ENCODE measurements at regions not wholly inside any gene's neighbourhood (a gene's known extent, or its start where the extent isn't known, plus 50 kb on each side); places are given as distances from the start of the nearest gene placed in this dataset.

GRCh38 chr2:215879331-215879730 lies 134.0 kb downstream of the MREG start:
- H3K4me3 ChIP-seq (replicated peaks in 1 of 3) = no peak overlapping the region
- no peaks in the 10 kb centered on the region for H3K4me1 ChIP-seq
- H3K9me3 ChIP-seq = no peaks in the 10 kb centered on the region
- WGBS, 2 donors = 72 to 74% methylated on average over 1 of the region's 1 CpG
- no peaks in the 10 kb centered on the region for H3K27me3 ChIP-seq
- TF ChIP-seq POLR2A (IDR thresholded peaks at IDR 0.05) = no peak
- TF ChIP-seq, protein P1, sequence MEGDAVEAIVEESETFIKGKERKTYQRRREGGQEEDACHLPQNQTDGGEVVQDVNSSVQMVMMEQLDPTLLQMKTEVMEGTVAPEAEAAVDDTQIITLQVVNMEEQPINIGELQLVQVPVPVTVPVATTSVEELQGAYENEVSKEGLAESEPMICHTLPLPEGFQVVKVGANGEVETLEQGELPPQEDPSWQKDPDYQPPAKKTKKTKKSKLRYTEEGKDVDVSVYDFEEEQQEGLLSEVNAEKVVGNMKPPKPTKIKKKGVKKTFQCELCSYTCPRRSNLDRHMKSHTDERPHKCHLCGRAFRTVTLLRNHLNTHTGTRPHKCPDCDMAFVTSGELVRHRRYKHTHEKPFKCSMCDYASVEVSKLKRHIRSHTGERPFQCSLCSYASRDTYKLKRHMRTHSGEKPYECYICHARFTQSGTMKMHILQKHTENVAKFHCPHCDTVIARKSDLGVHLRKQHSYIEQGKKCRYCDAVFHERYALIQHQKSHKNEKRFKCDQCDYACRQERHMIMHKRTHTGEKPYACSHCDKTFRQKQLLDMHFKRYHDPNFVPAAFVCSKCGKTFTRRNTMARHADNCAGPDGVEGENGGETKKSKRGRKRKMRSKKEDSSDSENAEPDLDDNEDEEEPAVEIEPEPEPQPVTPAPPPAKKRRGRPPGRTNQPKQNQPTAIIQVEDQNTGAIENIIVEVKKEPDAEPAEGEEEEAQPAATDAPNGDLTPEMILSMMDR (IDR thresholded peaks at IDR 0.05) = no peak
- intact Hi-C loops (cut with DNase I) = no loop called here
- no peak for DNase-seq
- no peak overlapping the region for H3K27ac ChIP-seq
- no peaks in the 10 kb centered on the region for H3K36me3 ChIP-seq

DNA sequence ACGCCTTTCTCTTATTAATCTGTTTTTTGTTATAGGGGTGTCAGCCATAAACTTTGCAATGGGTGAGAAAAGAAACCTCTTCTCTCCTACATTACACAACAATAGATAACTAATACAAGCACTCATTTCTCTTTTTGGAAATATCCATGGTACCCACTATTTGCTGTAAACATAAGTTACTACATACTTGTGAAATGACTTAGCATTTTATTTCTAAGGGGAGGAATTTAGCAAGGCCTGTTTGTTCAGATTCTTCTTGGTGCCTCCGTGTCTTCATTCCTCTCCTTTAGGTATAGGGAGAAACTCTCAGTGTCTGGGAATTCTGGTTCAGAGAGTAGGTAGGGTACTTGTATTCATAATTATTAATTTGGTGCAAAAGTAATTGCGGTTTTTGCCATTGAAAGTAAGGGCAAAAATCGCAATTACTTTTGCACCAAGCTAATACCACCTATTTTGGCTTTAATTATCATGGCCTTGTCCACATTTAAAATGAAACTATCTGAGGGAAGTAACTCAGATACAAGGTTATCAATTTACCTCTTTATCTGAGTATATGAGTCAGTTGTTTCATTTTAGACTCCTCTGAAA lies 134.8 kb downstream of the MREG start:
- DNase-seq = no peak
- no peak overlapping the region for H3K27ac ChIP-seq
- H3K27me3 ChIP-seq = no peaks in the 10 kb centered on the region
- TF ChIP-seq POLR2A (IDR thresholded peaks at IDR 0.05) = no peak
- TF ChIP-seq, protein P1 (IDR thresholded peaks at IDR 0.05) = no peak
- no peaks in the 10 kb centered on the region for H3K36me3 ChIP-seq
- intact Hi-C loops (cut with DNase I) = no loop called here
- H3K4me1 ChIP-seq = no peaks in the 10 kb centered on the region
- H3K9me3 ChIP-seq = no peaks in the 10 kb centered on the region
- H3K4me3 ChIP-seq (replicated peaks in 1 of 3) = no peak overlapping the region
- 91 to 94% methylated on average over 4 of the region's 4 CpGs for WGBS, 2 donors

- Histone ChIP-seq H3K9me3 (no peaks in the 10 kb centered on the region), H3K27ac (no peak overlapping the region), H3K27me3 (no peaks in the 10 kb centered on the region), H3K4me1 (no peaks in the 10 kb centered on the region), H3K4me3 (replicated peaks in 1 of 3) (no peak overlapping the region), H3K36me3 (no peaks in the 10 kb centered on the region)
- intact Hi-C loops (cut with DNase I) = no loop called here
- 96% methylated on average over 1 of the region's 1 CpG for whole genome bisulfite sequencing, 2 donors
- DNase-seq = no peak
- no peak for TF ChIP-seq POLR2A (IDR thresholded peaks at IDR 0.05)
- TF ChIP-seq, protein P1 (IDR thresholded peaks at IDR 0.05) = no peak
Observed at GRCh38 chr2:215876937-215877238, 136.5 kb downstream of the MREG start.

DNA sequence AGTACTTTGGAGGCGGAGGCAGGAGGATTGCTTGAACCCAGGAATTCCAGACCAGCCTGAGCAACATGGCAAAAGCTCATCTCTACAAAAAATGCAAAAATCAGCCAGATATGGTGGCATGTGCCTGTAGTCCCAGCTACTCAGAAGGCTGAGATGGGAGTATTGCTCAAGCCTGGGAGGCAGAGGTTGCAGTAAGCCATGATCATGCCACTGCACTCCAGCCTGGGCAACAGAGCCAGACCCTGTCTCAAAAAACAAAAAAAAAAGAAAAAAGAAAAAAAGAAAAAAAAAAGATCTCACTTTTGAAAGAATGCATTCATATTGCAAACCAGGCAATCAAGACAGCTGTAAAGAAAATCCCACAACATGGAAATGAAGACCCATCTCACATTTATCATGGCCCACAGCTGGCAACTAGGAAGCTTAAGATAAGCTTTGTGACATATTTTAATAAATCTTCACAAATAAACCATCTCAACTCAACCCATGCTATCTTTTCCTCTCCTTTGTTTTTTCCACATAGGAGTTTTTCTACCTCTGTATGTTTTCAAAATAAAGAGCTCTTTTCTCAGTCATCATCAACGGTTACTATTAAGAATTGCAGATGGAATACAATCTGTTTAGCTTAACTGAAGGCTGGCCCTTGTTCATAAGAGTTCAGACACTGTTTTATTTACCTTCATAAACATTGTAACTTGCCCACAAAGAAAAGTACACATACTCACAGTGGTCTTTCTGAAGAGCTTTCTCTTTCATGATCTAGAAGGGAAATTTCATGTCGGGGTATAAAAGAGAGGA lies 137.0 kb downstream of the MREG start:
- H3K9me3 ChIP-seq = no peaks in the 10 kb centered on the region
- H3K4me1 ChIP-seq = no peaks in the 10 kb centered on the region
- no peak overlapping the region for H3K4me3 ChIP-seq (replicated peaks in 1 of 3)
- no peak overlapping the region for H3K27ac ChIP-seq
- no peaks in the 10 kb centered on the region for H3K36me3 ChIP-seq
- intact Hi-C loops (cut with DNase I) = no loop called here
- DNase-seq = no peak
- WGBS, 2 donors = 64 to 71% methylated on average over 3 of the region's 3 CpGs
- TF ChIP-seq, protein P1 (IDR thresholded peaks at IDR 0.05) = no peak
- TF ChIP-seq POLR2A (IDR thresholded peaks at IDR 0.05) = no peak
- no peaks in the 10 kb centered on the region for H3K27me3 ChIP-seq

DNA sequence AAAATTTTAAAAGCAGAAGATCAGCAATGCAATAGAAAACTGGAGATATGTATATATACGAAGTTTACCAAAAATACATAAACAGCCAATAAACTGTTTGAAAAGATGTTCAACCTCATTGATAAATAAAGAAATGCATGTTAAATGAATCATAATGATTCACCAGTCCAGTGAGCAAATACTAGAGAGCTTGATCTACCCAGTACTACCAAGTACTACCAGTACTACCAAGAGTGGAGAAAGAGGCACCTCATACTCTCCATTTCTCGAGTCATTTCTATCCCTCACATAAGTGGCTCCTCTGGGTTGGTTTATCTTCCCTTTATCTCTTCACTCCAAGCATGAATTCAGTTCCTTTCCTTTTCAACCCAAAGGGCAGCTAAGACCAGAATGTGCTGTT lies 138.9 kb downstream of the MREG start:
- intact Hi-C loops (cut with DNase I) = no loop called here
- Histone ChIP-seq H3K4me1 (no peaks in the 10 kb centered on the region), H3K27ac (no peak overlapping the region), H3K36me3 (no peaks in the 10 kb centered on the region), H3K27me3 (no peaks in the 10 kb centered on the region), H3K9me3 (no peaks in the 10 kb centered on the region), H3K4me3 (replicated peaks in 1 of 3) (no peak overlapping the region)
- no peak for DNase-seq
- TF ChIP-seq POLR2A (IDR thresholded peaks at IDR 0.05) = no peak
- TF ChIP-seq, protein P1 (IDR thresholded peaks at IDR 0.05) = no peak
- WGBS, 2 donors = 89 to 98% methylated on average over 2 of the region's 2 CpGs
